GM10847 (cell line): ENCODE measurements at regions not wholly inside any gene's neighbourhood (a gene's known extent, or its start where the extent isn't known, plus 50 kb on each side); places are given as distances from the start of the nearest gene placed in this dataset.

Experiments used
- POLR2A ChIP-seq: IDR thresholded peaks from 2 replicates; pipeline ENCODE4 v1.6.1; 2011; ENCODE audit not compliant: insufficient read length; ENCODE audit errors: extremely low read depth

GRCh38 chr16:85179344-85180046 lies 67.2 kb upstream of the CIBAR2 start:
- no peak for TF ChIP-seq POLR2A

GRCh38 chr16:85180047-85180826 lies 68.0 kb upstream of the CIBAR2 start:
- no peak for TF ChIP-seq POLR2A

GRCh38 chr16:85180827-85181738 lies 68.8 kb upstream of the CIBAR2 start:
- no peak for TF ChIP-seq POLR2A

- no peak for TF ChIP-seq POLR2A
Observed at GRCh38 chr16:85181739-85182129, 69.5 kb upstream of the CIBAR2 start.

GRCh38 chr16:85182286-85182685 lies 70.0 kb upstream of the CIBAR2 start:
- no peak for TF ChIP-seq POLR2A

GRCh38 chr16:85182774-85183173 lies 70.5 kb upstream of the CIBAR2 start:
- no peak for TF ChIP-seq POLR2A

- no peak for TF ChIP-seq POLR2A
Observed at GRCh38 chr16:85183564-85183963, 71.3 kb upstream of the CIBAR2 start.

- TF ChIP-seq POLR2A: no peak
Observed at GRCh38 chr16:85184404-85184803, 72.1 kb upstream of the CIBAR2 start.

- no peak for TF ChIP-seq POLR2A
Observed at GRCh38 chr16:85185303-85186100, 73.2 kb upstream of the CIBAR2 start.

- no peak for TF ChIP-seq POLR2A
Observed at GRCh38 chr16:85187002-85187401, 74.7 kb upstream of the CIBAR2 start.

- no peak for TF ChIP-seq POLR2A
Observed at GRCh38 chr16:85187447-85187846, 75.2 kb upstream of the CIBAR2 start.

- TF ChIP-seq POLR2A: no peak
Observed at GRCh38 chr16:85187886-85188285, 75.6 kb upstream of the CIBAR2 start.

GRCh38 chr16:85188822-85189672 lies 76.8 kb upstream of the CIBAR2 start:
- no peak for TF ChIP-seq POLR2A

- TF ChIP-seq POLR2A: no peak
Observed at GRCh38 chr16:85190572-85190971, 78.3 kb upstream of the CIBAR2 start.
